ENCODE measurements at regions not wholly inside any gene's neighbourhood (a gene's known extent, or its start where the extent isn't known, plus 50 kb on each side); places are given as distances from the start of the nearest gene placed in this dataset.

GRCh38 chr5:62044989-62045388 lies 261.0 kb upstream of the KIF2A start:
- Mint-ChIP-seq H3K4me3 (no peak overlapping the region), H3K36me3 (ENCODE audit: low read depth) (no peaks in the 10 kb centered on the region), H3K4me1 (ENCODE audit: low read depth) (no peaks in the 10 kb centered on the region), H3K9me3 (peaks cover 8% of the 10 kb centered on the region), H3K27ac (no peak overlapping the region), H3K27me3 (peaks cover 3% of the 10 kb centered on the region)
- ATAC-seq, result no peak
- intact Hi-C loops (cut with micrococcal nuclease), result no loop called here
- POLR2A ChIA-PET, result interaction anchor here (0.6 kb wide), 1 partner anchor 15 kb away, joined by 4 read pairs; no protein-coding TSS in a partner anchor
- TF ChIP-seq, protein P1, sequence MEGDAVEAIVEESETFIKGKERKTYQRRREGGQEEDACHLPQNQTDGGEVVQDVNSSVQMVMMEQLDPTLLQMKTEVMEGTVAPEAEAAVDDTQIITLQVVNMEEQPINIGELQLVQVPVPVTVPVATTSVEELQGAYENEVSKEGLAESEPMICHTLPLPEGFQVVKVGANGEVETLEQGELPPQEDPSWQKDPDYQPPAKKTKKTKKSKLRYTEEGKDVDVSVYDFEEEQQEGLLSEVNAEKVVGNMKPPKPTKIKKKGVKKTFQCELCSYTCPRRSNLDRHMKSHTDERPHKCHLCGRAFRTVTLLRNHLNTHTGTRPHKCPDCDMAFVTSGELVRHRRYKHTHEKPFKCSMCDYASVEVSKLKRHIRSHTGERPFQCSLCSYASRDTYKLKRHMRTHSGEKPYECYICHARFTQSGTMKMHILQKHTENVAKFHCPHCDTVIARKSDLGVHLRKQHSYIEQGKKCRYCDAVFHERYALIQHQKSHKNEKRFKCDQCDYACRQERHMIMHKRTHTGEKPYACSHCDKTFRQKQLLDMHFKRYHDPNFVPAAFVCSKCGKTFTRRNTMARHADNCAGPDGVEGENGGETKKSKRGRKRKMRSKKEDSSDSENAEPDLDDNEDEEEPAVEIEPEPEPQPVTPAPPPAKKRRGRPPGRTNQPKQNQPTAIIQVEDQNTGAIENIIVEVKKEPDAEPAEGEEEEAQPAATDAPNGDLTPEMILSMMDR (IDR thresholded peaks at IDR 0.05), result no peak
- CTCF ChIA-PET, result no interaction called here
- DNase-seq, result no peak

GRCh38 chr5:62046191-62046590 lies 259.8 kb upstream of the KIF2A start:
- no peak for DNase-seq
- ATAC-seq, result no peak
- intact Hi-C loops (cut with micrococcal nuclease), result no loop called here
- TF ChIP-seq, protein P1 (IDR thresholded peaks at IDR 0.05), result no peak
- H3K27ac Mint-ChIP-seq, result no peak overlapping the region
- H3K4me3 Mint-ChIP-seq, result no peak overlapping the region
- ChIA-PET POLR2A (no interaction called here), CTCF (no interaction called here)
- H3K9me3 Mint-ChIP-seq, result peaks cover 8% of the 10 kb centered on the region
- peaks cover 3% of the 10 kb centered on the region for H3K27me3 Mint-ChIP-seq
- H3K36me3 Mint-ChIP-seq (ENCODE audit: low read depth), result no peaks in the 10 kb centered on the region
- no peaks in the 10 kb centered on the region for H3K4me1 Mint-ChIP-seq (ENCODE audit: low read depth)

- ChIA-PET CTCF (no interaction called here), POLR2A (no interaction called here)
- H3K9me3 Mint-ChIP-seq, result peaks cover 1% of the 10 kb centered on the region
- peaks cover 3% of the 10 kb centered on the region for H3K27me3 Mint-ChIP-seq
- intact Hi-C loops (cut with micrococcal nuclease), result no loop called here
- ATAC-seq, result no peak
- no peak overlapping the region for H3K4me3 Mint-ChIP-seq
- no peaks in the 10 kb centered on the region for H3K4me1 Mint-ChIP-seq (ENCODE audit: low read depth)
- no peaks in the 10 kb centered on the region for H3K36me3 Mint-ChIP-seq (ENCODE audit: low read depth)
- TF ChIP-seq, protein P1 (IDR thresholded peaks at IDR 0.05), result no peak
- no peak for DNase-seq
- H3K27ac Mint-ChIP-seq, result no peak overlapping the region
Observed at GRCh38 chr5:62051747-62052146, 254.3 kb upstream of the KIF2A start.

DNA sequence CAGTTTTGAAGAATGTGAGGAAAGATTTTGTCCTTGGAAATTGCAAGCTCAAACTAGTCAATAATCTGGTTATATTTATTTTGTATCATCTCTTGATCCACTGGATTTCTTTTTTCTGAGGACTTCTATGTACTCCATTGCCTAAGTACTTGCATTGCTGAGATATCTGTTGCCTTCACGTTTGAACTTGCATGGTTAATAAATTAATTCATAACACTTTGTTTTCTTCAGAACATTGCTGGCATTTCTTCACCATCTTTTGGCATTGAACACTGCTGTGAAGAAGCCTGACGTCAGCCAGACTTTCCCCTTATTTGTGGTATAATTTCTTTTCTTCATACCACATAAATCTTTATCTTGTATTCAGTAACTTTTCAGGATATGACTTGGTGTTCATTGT lies 246.0 kb upstream of the KIF2A start:
- Mint-ChIP-seq H3K4me3 (no peak overlapping the region), H3K36me3 (ENCODE audit: low read depth) (no peaks in the 10 kb centered on the region), H3K4me1 (ENCODE audit: low read depth) (no peaks in the 10 kb centered on the region), H3K27ac (no peak overlapping the region), H3K9me3 (peaks cover 1% of the 10 kb centered on the region), H3K27me3 (no peaks in the 10 kb centered on the region)
- ATAC-seq (no peak), DNase-seq (no peak)
- POLR2A ChIA-PET, result no interaction called here
- TF ChIP-seq, protein P1 (IDR thresholded peaks at IDR 0.05), result no peak
- CTCF ChIA-PET, result no interaction called here
- intact Hi-C loops (cut with micrococcal nuclease), result no loop called here

GRCh38 chr5:62065050-62065449 lies 241.0 kb upstream of the KIF2A start:
- TF ChIP-seq, protein P1 (IDR thresholded peaks at IDR 0.05), result no peak
- ATAC-seq (no peak), DNase-seq (no peak)
- Mint-ChIP-seq H3K27ac (no peak overlapping the region), H3K4me3 (no peak overlapping the region), H3K9me3 (no peaks in the 10 kb centered on the region), H3K4me1 (ENCODE audit: low read depth) (no peaks in the 10 kb centered on the region), H3K36me3 (ENCODE audit: low read depth) (no peaks in the 10 kb centered on the region), H3K27me3 (peaks cover 4% of the 10 kb centered on the region)
- ChIA-PET CTCF (no interaction called here), POLR2A (no interaction called here)
- intact Hi-C loops (cut with micrococcal nuclease), result no loop called here

Data from activated CD8-positive, alpha-beta T cell treated with anti-CD3 and anti-CD28 coated beads for 36 hours (primary cell).